NB4 (cell line): ENCODE measurements at regions not wholly inside any gene's neighbourhood (a gene's known extent, or its start where the extent isn't known, plus 50 kb on each side); places are given as distances from the start of the nearest gene placed in this dataset.

Experiments used
- CTCF ChIP-seq: IDR thresholded peaks from one replicate; pipeline ENCODE4 v1.5.1; 2012; ENCODE audit warnings: low read depth, low read length
- MAX ChIP-seq: IDR thresholded peaks from 2 replicates; pipeline ENCODE4 v1.6.1; 2011; ENCODE audit warnings: low read depth, low read length
- MYC ChIP-seq: IDR thresholded peaks from 2 replicates; pipeline ENCODE4 v1.6.1; 2011; ENCODE audit warnings: low read depth, low read length
- POLR2A ChIP-seq: IDR thresholded peaks from 2 replicates; pipeline ENCODE4 v1.6.1; 2011; ENCODE audit warnings: mild to moderate bottlenecking; ENCODE audit not compliant: insufficient read length; ENCODE audit errors: extremely low read depth

- TF ChIP-seq CTCF (peak; percentile 86), POLR2A (no peak), MYC (peak; percentile 19; the same call in 1 of the 2 replicates), MAX (no peak)
Measured at GRCh38 chr7:142603870-142604448, 145.3 kb upstream of the PRSS1 start.
